Fibroblast of lung (primary cell): ENCODE measurements at regions not wholly inside any gene's neighbourhood (a gene's known extent, or its start where the extent isn't known, plus 50 kb on each side); places are given as distances from the start of the nearest gene placed in this dataset.

Experiments
- DNase-seq, 2 donors: peaks; one replicate each; pipeline versions ENCODE4 v3.0.0 to v3.0.0-alpha.2; 2010; ENCODE audit warnings: low read depth in 2 of 2
- H2AFZ ChIP-seq: 2 replicates; pipeline ENCODE4 v1.5.1; 2012; ENCODE audit warnings: low read length, control low read depth, inconsistent platforms
- H3K27ac ChIP-seq: 2 replicates; pipeline ENCODE4 v1.5.1; 2011; ENCODE audit warnings: low read length, control low read depth; ENCODE audit not compliant: insufficient read depth
- H3K27me3 ChIP-seq: 2 replicates; pipeline ENCODE4 v1.5.1; 2011; ENCODE audit warnings: mild to moderate bottlenecking, low read length; ENCODE audit not compliant: control insufficient read depth, insufficient read depth
- H3K36me3 ChIP-seq: 2 replicates; pipeline ENCODE4 v1.5.1; 2011; ENCODE audit warnings: low read length; ENCODE audit not compliant: control insufficient read depth, insufficient read depth
- H3K4me1 ChIP-seq: 2 replicates; pipeline ENCODE4 v1.5.1; 2011; ENCODE audit warnings: low read length; ENCODE audit not compliant: control insufficient read depth, insufficient read depth; ENCODE audit errors: extremely low read depth
- H3K4me2 ChIP-seq: 2 replicates; pipeline ENCODE4 v1.5.1; 2011; ENCODE audit warnings: low read length, control low read depth; ENCODE audit not compliant: insufficient read depth; ENCODE audit errors: extremely low read depth
- H3K4me3 ChIP-seq, 4 experiments: fragments of 200-600 bp in 1 of 4; sonication (generic) in 1 of 4; replicated peaks in 1 of 4; 2 replicates each; pipeline ENCODE4 v1.5.1; 2011 to 2016; ENCODE audit warnings: low read length in 4 of 4, low read depth in 3 of 4, mild to moderate bottlenecking in 3 of 4, control low read depth in 2 of 4, inconsistent platforms in 1 of 4, mixed read lengths in 1 of 4; ENCODE audit not compliant: insufficient read depth in 1 of 4; ENCODE audit errors: control extremely low read depth in 1 of 4
- H3K79me2 ChIP-seq: 2 replicates; pipeline ENCODE4 v1.5.1; 2012; ENCODE audit warnings: mild to moderate bottlenecking, low read length, inconsistent platforms; ENCODE audit not compliant: control insufficient read depth, insufficient read depth
- H3K9ac ChIP-seq: 2 replicates; pipeline ENCODE4 v1.5.1; 2011; ENCODE audit warnings: mild to moderate bottlenecking, low read length, control low read depth; ENCODE audit not compliant: insufficient read depth
- H3K9me3 ChIP-seq: 2 replicates; pipeline ENCODE4 v1.5.1; 2012; ENCODE audit warnings: low read depth, low read length; ENCODE audit not compliant: control insufficient read depth, insufficient read depth
- H4K20me1 ChIP-seq: 2 replicates; pipeline ENCODE4 v1.5.1; 2011; ENCODE audit warnings: low read length; ENCODE audit not compliant: control insufficient read depth, insufficient read depth; ENCODE audit errors: extremely low read depth
- CTCF ChIP-seq, 2 donors: IDR thresholded peaks in 1 of 2; conservative IDR thresholded peaks in 1 of 2; 1 replicate in 1 of 2; 2 replicates in 1 of 2; pipeline ENCODE4 v1.5.1; 2011 to 2012; ENCODE audit warnings: low read length in 2 of 2, control low read depth in 1 of 2, inconsistent platforms in 1 of 2, low read depth in 1 of 2, mild to moderate bottlenecking in 1 of 2
- EZH2 ChIP-seq: IDR thresholded peaks from 2 replicates; pipeline ENCODE4 v1.5.1; 2012; ENCODE audit warnings: low read length, control low read depth, mild to moderate bottlenecking; ENCODE audit errors: missing control alignments

GRCh38 chr1:84740050-84740714 is 49.9 kb upstream of the SSX2IP start:
- H3K4me2 ChIP-seq, result no peak overlapping the region
- no peaks in the 10 kb centered on the region for H4K20me1 ChIP-seq
- TF ChIP-seq CTCF (conservative IDR thresholded peaks at IDR 0.05 in 1 of 2, IDR thresholded peaks at IDR 0.05 in 1 of 2; ENCODE audit: low read depth in 1 of 2, low read length in 2 of 2), result no peak
- no peak for TF ChIP-seq EZH2
- no peaks in the 10 kb centered on the region for H3K4me1 ChIP-seq
- no peak overlapping the region for H3K27ac ChIP-seq
- no peak for DNase-seq
- no peaks in the 10 kb centered on the region for H3K9me3 ChIP-seq
- no peaks in the 10 kb centered on the region for H3K79me2 ChIP-seq
- H3K9ac ChIP-seq, result no peak overlapping the region
- H3K27me3 ChIP-seq, result no peaks in the 10 kb centered on the region
- no peak overlapping the region for H2AFZ ChIP-seq
- no peaks in the 10 kb centered on the region for H3K36me3 ChIP-seq
- no peak overlapping the region for H3K4me3 ChIP-seq
